A549 (cell line): ENCODE measurements at regions not wholly inside any gene's neighbourhood (a gene's known extent, or its start where the extent isn't known, plus 50 kb on each side); places are given as distances from the start of the nearest gene placed in this dataset.

ENCODE experiments used
- ATAC-seq, 2 experiments: fragments of 200-7000 bp in 1 of 2; fragments of >200 bp in 1 of 2; cut with Nextera tagmentation in 1 of 2; cut with Tn5 transposase in 1 of 2; 3 replicates each; pipeline versions ENCODE4 v1.8.0 to v1.9.1; 2018 to 2020; ENCODE audit warnings: mild to moderate bottlenecking in 1 of 2, moderate library complexity in 1 of 2
- CTCF ChIA-PET: fragments of 300-600 bp; sonication (Branson Sonifier 250); formaldehyde crosslinking; extraction: SDS; loops from one replicate; lab custom pipeline; 2021; ENCODE audit warnings: antibody characterized with exemption, inconsistent platforms; lab: Yijun Ruan, JAX
- POLR2A ChIA-PET: fragments of 350-600 bp; formaldehyde crosslinking; extraction: SDS; loops from one replicate; lab custom pipeline; 2021; ENCODE audit warnings: antibody characterized with exemption, inconsistent platforms; lab: Yijun Ruan, JAX
- DNase-seq, 2 experiments: peaks; one replicate each; pipeline versions ENCODE4 v3.0.0 to v3.0.0-alpha.2; 2011 to 2016; ENCODE audit warnings: low read depth in 1 of 2, low spot score in 1 of 2
- FAIRE-seq: peaks from 2 replicates; lab custom pipeline; 2011; peaks lifted over from hg19 to GRCh38; lab: Jason Lieb, UNC
- H3K27ac ChIP-seq, 2 experiments: fragments of >200 bp; sonication (Bioruptor Twin); formaldehyde crosslinking; 3 replicates each; pipeline ENCODE4 v1.5.1; 2016 to 2017
- H3K4me1 ChIP-seq: fragments of >200 bp; sonication (Bioruptor Twin); formaldehyde crosslinking; 3 replicates; pipeline ENCODE4 v1.6.1; 2016
- H3K4me2 ChIP-seq: fragments of >200 bp; sonication (Bioruptor Twin); formaldehyde crosslinking; 3 replicates; pipeline ENCODE4 v1.6.1; 2016
- H3K4me3 ChIP-seq: fragments of >200 bp; sonication (Bioruptor Twin); formaldehyde crosslinking; 3 replicates; pipeline ENCODE4 v1.5.1; 2016
- H3K9me3 ChIP-seq: fragments of >200 bp; sonication (Bioruptor Twin); formaldehyde crosslinking; 3 replicates; pipeline ENCODE4 v1.6.1; 2016
- BCL3 ChIP-seq: fragments of >200 bp; sonication (Bioruptor Twin); formaldehyde crosslinking; IDR thresholded peaks from 3 replicates; pipeline ENCODE4 v1.6.1; 2016
- CHD2 ChIP-seq: fragments of 150-350 bp; IDR thresholded peaks from 2 replicates; pipeline ENCODE4 v1.6.1; 2014; ENCODE audit warnings: low read length; ENCODE audit not compliant: partially characterized antibody
- EHF ChIP-seq: fragments of 250-450 bp; sonication (Bioruptor Pico); IDR thresholded peaks from 2 replicates; pipeline ENCODE4 v1.5.0; 2020; ENCODE audit warnings: mild to moderate bottlenecking
- ELK1 ChIP-seq: fragments of 150-350 bp; IDR thresholded peaks from 2 replicates; pipeline ENCODE4 v1.6.1; 2014; ENCODE audit warnings: low read depth, mild to moderate bottlenecking, low read length
- FOSB ChIP-seq: fragments of 250-450 bp; sonication (Bioruptor Pico); IDR thresholded peaks from 2 replicates; pipeline ENCODE4 v1.5.0; 2020; ENCODE audit warnings: mild to moderate bottlenecking, moderate library complexity
- FOXS1 ChIP-seq: fragments of 250-450 bp; sonication (Bioruptor Pico); IDR thresholded peaks from 2 replicates; pipeline ENCODE4 v1.5.0; 2020; ENCODE audit warnings: mild to moderate bottlenecking, moderate library complexity
- HOXA7 ChIP-seq: fragments of 250-450 bp; sonication (Bioruptor Pico); IDR thresholded peaks from 2 replicates; pipeline ENCODE4 v1.5.0; 2020; ENCODE audit warnings: mild to moderate bottlenecking, moderate library complexity
- HOXB13 ChIP-seq: fragments of 250-450 bp; sonication (Bioruptor Pico); IDR thresholded peaks from 2 replicates; pipeline ENCODE4 v1.5.0; 2020; ENCODE audit warnings: low read depth, mild to moderate bottlenecking, moderate library complexity
- HOXB5 ChIP-seq: fragments of 250-450 bp; sonication (Bioruptor Pico); IDR thresholded peaks from 2 replicates; pipeline ENCODE4 v1.5.0; 2020; ENCODE audit warnings: mild to moderate bottlenecking, moderate library complexity
- KDM5A ChIP-seq: fragments of 200-600 bp; sonication (generic); IDR thresholded peaks from 2 replicates; pipeline ENCODE4 v1.6.1; 2016; ENCODE audit warnings: antibody characterized with exemption, mild to moderate bottlenecking
- MAX ChIP-seq: IDR thresholded peaks from 2 replicates; pipeline ENCODE4 v1.6.1; 2012
- MYC ChIP-seq: IDR thresholded peaks from 2 replicates; pipeline ENCODE4 v1.6.1; 2012; ENCODE audit warnings: mild to moderate bottlenecking, inconsistent platforms, low read length, improper control_type of control experiment, borderline replicate concordance
- NFE2L2 ChIP-seq: fragments of 150-350 bp; conservative IDR thresholded peaks from 2 replicates; pipeline ENCODE4 v1.6.1; 2014; ENCODE audit warnings: low read length
- NR3C1 ChIP-seq: fragments of >200 bp; sonication (Bioruptor Twin); formaldehyde crosslinking; IDR thresholded peaks from 3 replicates; pipeline ENCODE4 v1.6.1; 2017
- PBX3 ChIP-seq: IDR thresholded peaks from 2 replicates; pipeline ENCODE4 v1.6.1; 2012
- POLR2A ChIP-seq: IDR thresholded peaks from 2 replicates; pipeline ENCODE4 v1.6.1; 2012; ENCODE audit warnings: mild to moderate bottlenecking, low read length
- RARB ChIP-seq: fragments of 250-450 bp; sonication (Bioruptor Pico); IDR thresholded peaks from 2 replicates; pipeline ENCODE4 v1.8.0; 2021; ENCODE audit warnings: mild to moderate bottlenecking, moderate library complexity
- SREBF2 ChIP-seq: fragments of 450-650 bp; IDR thresholded peaks from 2 replicates; pipeline ENCODE4 v1.6.1; 2014; ENCODE audit warnings: mild to moderate bottlenecking, moderate library complexity
- USF2 ChIP-seq: fragments of 450-650 bp; IDR thresholded peaks from 2 replicates; pipeline ENCODE4 v1.6.1; 2014; ENCODE audit warnings: antibody characterized with exemption
- ZC3H11A ChIP-seq: fragments of 450-650 bp; IDR thresholded peaks from 2 replicates; pipeline ENCODE4 v1.6.1; 2014; ENCODE audit warnings: antibody characterized with exemption, mild to moderate bottlenecking
- ZFP36 ChIP-seq: fragments of 450-650 bp; IDR thresholded peaks from 2 replicates; pipeline ENCODE4 v1.6.1; 2014; ENCODE audit warnings: borderline replicate concordance; ENCODE audit not compliant: partially characterized antibody
- ZSCAN20 ChIP-seq: fragments of 250-450 bp; sonication (Bioruptor Pico); IDR thresholded peaks from 2 replicates; pipeline ENCODE4 v1.8.0; 2022; ENCODE audit warnings: mild to moderate bottlenecking, moderate library complexity
- WGBS: methylation state at CpG from one replicate; pipeline ENCODE4 v1.1.6; 2017; ENCODE audit errors: missing lambda C conversion rate; 5-methylcytosine and 5-hydroxymethylcytosine counted together

- Histone ChIP-seq H3K4me1 (no peaks in the 10 kb centered on the region), H3K4me2 (no peak overlapping the region), H3K4me3 (no peak overlapping the region), H3K27ac (no peak overlapping the region), H3K9me3 (no peaks in the 10 kb centered on the region)
- ChIA-PET CTCF (no interaction called here), POLR2A (no interaction called here)
- no peak for TF ChIP-seq HOXB5 (CRISPR knock-in tag)
- no peak for TF ChIP-seq RARB
- TF ChIP-seq HOXB13 = no peak
- no peak for TF ChIP-seq POLR2A
- no peak for TF ChIP-seq ZFP36
- no peak for TF ChIP-seq FOXS1 (CRISPR knock-in tag)
- no peak for TF ChIP-seq ZC3H11A
- TF ChIP-seq NFE2L2 = no peak
- no peak for ATAC-seq
- no peak for DNase-seq
- FAIRE-seq = no peak
- WGBS = 11% methylated on average over 4 of the region's 4 CpGs
These were observed 1514.9 kb upstream of the TMEM132C start for GRCh38 chr12:126752021-126752420.

GRCh38 chr12:126757326-126757725, 1509.6 kb upstream of the TMEM132C start:
- Histone ChIP-seq H3K4me2 (no peak overlapping the region), H3K9me3 (no peaks in the 10 kb centered on the region; the same call in 2 of the 3 replicates), H3K4me3 (no peak overlapping the region), H3K27ac (no peak overlapping the region), H3K4me1 (no peaks in the 10 kb centered on the region)
- no peak for DNase-seq
- ChIA-PET CTCF (interaction anchor here (1.7 kb wide), 1 partner anchor 9 kb away, joined by 5 read pairs; no protein-coding TSS in a partner anchor), POLR2A (no interaction called here)
- FAIRE-seq = no peak
- TF ChIP-seq CHD2 (no peak), KDM5A (no peak), HOXA7 (CRISPR knock-in tag) (no peak), MAX (no peak), ELK1 (no peak), EHF (no peak), ZC3H11A (no peak)
- WGBS = 3% methylated on average over 2 of the region's 2 CpGs
- ATAC-seq = no peak

- Histone ChIP-seq H3K9me3 (no peaks in the 10 kb centered on the region; the same call in 2 of the 3 replicates), H3K27ac (no peak overlapping the region), H3K4me1 (no peaks in the 10 kb centered on the region), H3K4me3 (no peak overlapping the region), H3K4me2 (no peak overlapping the region)
- ChIA-PET POLR2A (no interaction called here), CTCF (interaction anchor here (1.4 kb wide), 1 partner anchor 12 kb away, joined by 7 read pairs; no protein-coding TSS in a partner anchor)
- 1% methylated on average over 3 of the region's 3 CpGs for WGBS
- no peak for ATAC-seq
- FAIRE-seq = no peak
- DNase-seq = no peak
- TF ChIP-seq PBX3 (no peak), ZC3H11A (no peak), USF2 (no peak), NR3C1 (no peak), FOXS1 (CRISPR knock-in tag) (no peak), ZSCAN20 (CRISPR knock-in tag) (no peak)
These were observed 1506.9 kb upstream of the TMEM132C start for GRCh38 chr12:126760092-126760491.

GRCh38 chr12:126761420-126761819, 1505.5 kb upstream of the TMEM132C start:
- no peak for TF ChIP-seq PBX3
- no peak for TF ChIP-seq MYC
- no peak for TF ChIP-seq FOSB (CRISPR knock-in tag)
- no peak for TF ChIP-seq KDM5A
- no peak for TF ChIP-seq ELK1
- TF ChIP-seq CHD2 = no peak
- TF ChIP-seq SREBF2 = no peak
- no peak for TF ChIP-seq BCL3
- Histone ChIP-seq H3K27ac (no peak overlapping the region), H3K4me3 (no peak overlapping the region), H3K9me3 (no peaks in the 10 kb centered on the region; the same call in 2 of the 3 replicates), H3K4me1 (no peaks in the 10 kb centered on the region), H3K4me2 (no peak overlapping the region)
- 4% methylated on average over 2 of the region's 2 CpGs for WGBS
- CTCF ChIA-PET = interaction anchor here (2.0 kb wide), 1 partner anchor 14 kb away, joined by 5 read pairs; no protein-coding TSS in a partner anchor
- no peak for FAIRE-seq
- no peak for ATAC-seq
- POLR2A ChIA-PET = no interaction called here
- DNase-seq = no peak
